ENCODE measurements at regions not wholly inside any gene's neighbourhood (a gene's known extent, or its start where the extent isn't known, plus 50 kb on each side); places are given as distances from the start of the nearest gene placed in this dataset.
"Not testable (repeated sequence)": the region's sequence is repeated elsewhere in the genome, so short reads cannot be mapped to it uniquely, and the experiment has no call there.

GRCh38 chr3:65037861-65038260 is 350.1 kb upstream of the ADAMTS9 start:
- DNase-seq (ENCODE audit: low spot score), result no peak

- DNase-seq (ENCODE audit: low spot score), result no peak
These were observed 347.4 kb upstream of the ADAMTS9 start for GRCh38 chr3:65035246-65035645.

- peak; percentile 26 for DNase-seq (ENCODE audit: low spot score)
These were observed 345.8 kb upstream of the ADAMTS9 start for GRCh38 chr3:65033576-65033975.

GRCh38 chr3:65030847-65031463 is 343.2 kb upstream of the ADAMTS9 start:
- peak; percentile 40 for DNase-seq (ENCODE audit: low spot score)

GRCh38 chr3:65030014-65030627 is 342.3 kb upstream of the ADAMTS9 start:
- no peak for DNase-seq (ENCODE audit: low spot score)

GRCh38 chr3:65029130-65029529 is 341.3 kb upstream of the ADAMTS9 start:
- DNase-seq (ENCODE audit: low spot score), result no peak

GRCh38 chr3:65028024-65028423 is 340.2 kb upstream of the ADAMTS9 start:
- DNase-seq (ENCODE audit: low spot score), result no peak

GRCh38 chr3:65027335-65027734 is 339.5 kb upstream of the ADAMTS9 start:
- no peak for DNase-seq (ENCODE audit: low spot score)

GRCh38 chr3:65026151-65026550 is 338.4 kb upstream of the ADAMTS9 start:
- DNase-seq (ENCODE audit: low spot score), result no peak

- no peak for DNase-seq (ENCODE audit: low spot score)
These were observed 336.3 kb upstream of the ADAMTS9 start for GRCh38 chr3:65024148-65024547.

- no peak for DNase-seq (ENCODE audit: low spot score)
These were observed 332.7 kb upstream of the ADAMTS9 start for GRCh38 chr3:65020281-65021160.

GRCh38 chr3:65019443-65020055 is 331.7 kb upstream of the ADAMTS9 start:
- no peak for DNase-seq (ENCODE audit: low spot score)

- DNase-seq (ENCODE audit: low spot score), result no peak
These were observed 331.0 kb upstream of the ADAMTS9 start for GRCh38 chr3:65018801-65019200.

- DNase-seq (ENCODE audit: low spot score), result no peak
These were observed 329.6 kb upstream of the ADAMTS9 start for GRCh38 chr3:65017359-65017758.

- no peak for DNase-seq (ENCODE audit: low spot score)
These were observed 327.9 kb upstream of the ADAMTS9 start for GRCh38 chr3:65015711-65016110.

GRCh38 chr3:65013053-65013452 is 325.3 kb upstream of the ADAMTS9 start:
- DNase-seq (ENCODE audit: low spot score), result no peak

- peak; percentile 50 for DNase-seq (ENCODE audit: low spot score)
These were observed 318.5 kb upstream of the ADAMTS9 start for GRCh38 chr3:65006300-65006739.

GRCh38 chr3:65005486-65005885 is 317.7 kb upstream of the ADAMTS9 start:
- DNase-seq (ENCODE audit: low spot score), result peak; percentile 13

- no peak for DNase-seq (ENCODE audit: low spot score)
These were observed 317.0 kb upstream of the ADAMTS9 start for GRCh38 chr3:65004795-65005295.

GRCh38 chr3:65004306-65004705 is 316.5 kb upstream of the ADAMTS9 start:
- no peak for DNase-seq (ENCODE audit: low spot score)

- not testable (repeated sequence) for DNase-seq (ENCODE audit: low spot score)
These were observed 313.3 kb upstream of the ADAMTS9 start for GRCh38 chr3:65001119-65001518.

- no peak for DNase-seq (ENCODE audit: low spot score)
These were observed 310.5 kb upstream of the ADAMTS9 start for GRCh38 chr3:64998317-64998716.

All from AG08395 (cell line).